HepG2 (cell line): ENCODE measurements at regions not wholly inside any gene's neighbourhood (a gene's known extent, or its start where the extent isn't known, plus 50 kb on each side); places are given as distances from the start of the nearest gene placed in this dataset.

Source experiments
- ATAC-seq: fragments of 200-7000 bp; cut with Tn5 transposase; 3 replicates; pipeline ENCODE4 v1.9.1; 2020; ENCODE audit warnings: mild to moderate bottlenecking, moderate library complexity
- BruUV-seq: library from RNA; stranded (reverse); fragments of 400-500 nt; replicated peaks from 2 replicates; lab custom pipeline; 2021; lab: Mats Ljungman, UMichigan
- CTCF ChIA-PET: fragments of 300-600 bp; formaldehyde crosslinking; extraction: SDS; loops from one replicate; lab custom pipeline; 2021; ENCODE audit warnings: low total read pairs, inconsistent platforms, low intra/inter-chr PET ratio; lab: Yijun Ruan, JAX
- POLR2A ChIA-PET: fragments of 350-600 bp; sonication (Branson Sonifier 250); formaldehyde crosslinking; loops from one replicate; lab custom pipeline; 2020; ENCODE audit warnings: antibody characterized with exemption, inconsistent platforms; lab: Yijun Ruan, JAX
- DNase-seq: peaks from one replicate; pipeline ENCODE4 v3.0.0-alpha.2; 2015; ENCODE audit warnings: low spot score
- FAIRE-seq: peaks from 3 replicates; lab custom pipeline; 2011; peaks lifted over from hg19 to GRCh38; lab: Jason Lieb, UNC
- H2AFZ ChIP-seq: one replicate; pipeline ENCODE4 v1.6.1; 2011; ENCODE audit warnings: low read length, inconsistent platforms
- H3K27ac ChIP-seq: fragments of 300-600 bp; 3 replicates; pipeline ENCODE4 v1.8.0; 2011; ENCODE audit warnings: mixed run types, mild to moderate bottlenecking, mixed read lengths, low read length, inconsistent platforms; ENCODE audit not compliant: insufficient read depth; ENCODE audit errors: extremely low read length
- H3K27me3 ChIP-seq, 2 experiments: fragments of 200-600 bp in 1 of 2; 2 replicates in 1 of 2; 3 replicates in 1 of 2; pipeline versions ENCODE4 v1.6.0 to v1.8.0; 2011; ENCODE audit warnings: low read length in 2 of 2, mild to moderate bottlenecking in 2 of 2, moderate library complexity in 2 of 2, inconsistent platforms in 1 of 2; ENCODE audit not compliant: insufficient read depth in 2 of 2, control insufficient read depth in 1 of 2
- H3K36me3 ChIP-seq, 2 experiments: fragments of 200-600 bp in 1 of 2; replicated peaks in 1 of 2; 2 replicates in 1 of 2; 3 replicates in 1 of 2; pipeline versions ENCODE4 v1.5.1 to v1.8.0; 2011; ENCODE audit warnings: low read length in 2 of 2, inconsistent platforms in 1 of 2; ENCODE audit not compliant: insufficient read depth in 2 of 2, control insufficient read depth in 1 of 2
- H3K4me1 ChIP-seq: 2 replicates; pipeline ENCODE4 v1.5.1; 2012; ENCODE audit warnings: low read length, inconsistent platforms; ENCODE audit not compliant: insufficient read depth
- H3K4me2 ChIP-seq: 2 replicates; pipeline ENCODE4 v1.6.0; 2011; ENCODE audit warnings: low read depth, low read length, inconsistent platforms
- H3K4me3 ChIP-seq, 3 experiments: fragments of 200-600 bp in 1 of 3; sonication (generic), shearing (Covaris generic) in 1 of 3; replicated peaks in 1 of 3; 2 replicates each; pipeline ENCODE4 v1.5.1; 2011 to 2016; ENCODE audit warnings: low read length in 3 of 3, inconsistent platforms in 2 of 3, low read depth in 2 of 3, mild to moderate bottlenecking in 2 of 3, control low read depth in 1 of 3, mixed read lengths in 1 of 3; ENCODE audit not compliant: insufficient read depth in 1 of 3
- H3K79me2 ChIP-seq: one replicate; pipeline ENCODE4 v1.6.1; 2011; ENCODE audit warnings: low read length, inconsistent platforms; ENCODE audit not compliant: insufficient read depth
- H3K9ac ChIP-seq: 2 replicates; pipeline ENCODE4 v1.6.0; 2011; ENCODE audit warnings: mild to moderate bottlenecking, low read depth, low read length, inconsistent platforms; ENCODE audit not compliant: insufficient read depth
- H3K9me3 ChIP-seq: 2 replicates; pipeline ENCODE4 v1.5.1; 2012; ENCODE audit warnings: mild to moderate bottlenecking, low read length
- H4K20me1 ChIP-seq: 2 replicates; pipeline ENCODE4 v1.6.0; 2011; ENCODE audit warnings: inconsistent platforms, mild to moderate bottlenecking, low read length, moderate library complexity; ENCODE audit not compliant: insufficient read depth
- HNRNPL ChIP-seq: fragments of 200-400 bp; formaldehyde crosslinking; IDR thresholded peaks from 2 replicates; pipeline ENCODE4 v1.6.1; 2017; ENCODE audit warnings: mild to moderate bottlenecking, low read depth, low read length
- POLR2AphosphoS2 ChIP-seq: IDR thresholded peaks from 2 replicates; pipeline ENCODE4 v1.6.1; 2011; ENCODE audit warnings: low read depth, low read length, improper control_type of control experiment
- POLR2G ChIP-seq: fragments of 200-400 bp; formaldehyde crosslinking; IDR thresholded peaks from 2 replicates; pipeline ENCODE4 v1.6.1; 2018; ENCODE audit warnings: mild to moderate bottlenecking, low read depth, low read length, moderate library complexity
- ZEB1 ChIP-seq: IDR thresholded peaks from 2 replicates; pipeline ENCODE4 v1.6.1; 2012; ENCODE audit warnings: mild to moderate bottlenecking, low read depth, inconsistent platforms; ENCODE audit not compliant: insufficient replicate concordance
- ZNF34 ChIP-seq: sonication (generic); formaldehyde crosslinking; IDR thresholded peaks from 2 replicates; pipeline ENCODE4 v1.4.0; 2020; ENCODE audit warnings: mild to moderate bottlenecking, missing genetic modification reagents, borderline replicate concordance
- ZNF782 ChIP-seq: sonication (generic); formaldehyde crosslinking; IDR thresholded peaks from 2 replicates; pipeline ENCODE4 v1.4.0; 2020; ENCODE audit warnings: missing genetic modification reagents, mild to moderate bottlenecking, borderline replicate concordance
- WGBS: methylation state at CpG from one replicate; pipeline ENCODE4 v1.1.6; 2017; ENCODE audit warnings: low lambda C conversion rate; 5-methylcytosine and 5-hydroxymethylcytosine counted together
- in situ Hi-C: cut with HindIII; loops from 2 replicates; pipeline ENCODE4 v1.10.0; 2017; ENCODE audit warnings: low pct_unique_long_range_greater_than_20kb; ENCODE audit not compliant: extremely low pct_ligation_motif_present
- intact Hi-C: fragments of 100-400 bp; cut with micrococcal nuclease; formaldehyde crosslinking; loops from one replicate; pipeline ENCODE4 v1.10.0; 2022; ENCODE audit not compliant: unreplicated experiment
- TF ChIP-seq, protein P1 (sequence below): sonication (generic); formaldehyde crosslinking; IDR thresholded peaks from 2 replicates; pipeline ENCODE4 v1.8.1; 2023; ENCODE audit warnings: mild to moderate bottlenecking, moderate library complexity, missing genetic modification reagents
- TF ChIP-seq, protein P2 (sequence below): sonication (generic); formaldehyde crosslinking; conservative IDR thresholded peaks from 2 replicates; pipeline ENCODE4 v1.4.0; 2020; ENCODE audit warnings: missing genetic modification reagents
- TF ChIP-seq, protein P3 (sequence below), 2 experiments: fragments of 450-650 bp in 1 of 2; sonication (generic) in 1 of 2; formaldehyde crosslinking in 1 of 2; IDR thresholded peaks; 2 replicates each; pipeline versions ENCODE4 v1.6.1 to v1.8.0; 2016 to 2022; ENCODE audit warnings: antibody characterized with exemption in 1 of 2, mild to moderate bottlenecking in 1 of 2, missing genetic modification reagents in 1 of 2

DNA sequence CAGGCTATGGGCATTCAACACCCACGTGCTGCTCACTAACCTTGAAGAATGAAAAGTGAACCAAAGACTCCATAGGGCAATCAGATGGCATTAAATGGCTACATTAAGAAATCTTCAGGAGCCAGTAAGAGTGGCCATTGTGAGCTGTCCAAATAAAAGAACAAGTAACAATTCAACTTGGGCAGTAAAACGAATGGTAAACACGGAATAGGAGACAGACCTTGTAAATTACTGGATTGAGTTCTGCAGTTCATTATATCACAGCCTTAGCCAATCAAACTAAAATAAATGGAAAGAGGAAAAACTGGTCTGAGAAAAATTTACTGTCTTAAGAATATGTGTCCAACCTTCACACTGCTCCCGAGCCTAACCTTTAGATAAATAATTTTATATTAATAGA is 306.5 kb upstream of the ZNF521 start:
- 26% methylated on average over 4 of the region's 4 CpGs for WGBS
- Histone ChIP-seq H3K4me2 (no peak overlapping the region), H3K4me3 (no peak overlapping the region), H3K9me3 (no peaks in the 10 kb centered on the region)
- no peak for ATAC-seq
- no peak for TF ChIP-seq ZEB1
- TF ChIP-seq, protein P1, sequence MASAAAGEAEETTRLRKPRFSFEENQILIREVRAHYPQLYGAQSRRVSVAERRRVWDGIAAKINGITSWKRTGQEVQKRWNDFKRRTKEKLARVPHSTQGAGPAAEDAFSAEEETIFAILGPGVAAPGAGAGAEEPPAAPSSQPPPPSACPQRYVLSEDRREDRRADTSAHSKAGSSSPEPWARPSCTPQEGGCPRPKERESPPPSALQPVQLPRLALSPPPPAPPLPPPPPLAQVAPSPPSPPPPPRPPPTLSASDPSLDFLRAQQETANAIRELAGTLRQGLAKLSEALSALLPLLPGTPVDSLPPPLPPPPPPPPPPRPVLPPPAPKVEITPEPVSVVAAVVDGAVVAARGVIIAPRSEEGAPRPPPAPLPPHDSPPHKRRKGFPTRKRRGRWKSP (CRISPR knock-in tag), result no peak
- no peak for TF ChIP-seq HNRNPL
- no peak for TF ChIP-seq ZNF782 (CRISPR knock-in tag)
- TF ChIP-seq, protein P2, sequence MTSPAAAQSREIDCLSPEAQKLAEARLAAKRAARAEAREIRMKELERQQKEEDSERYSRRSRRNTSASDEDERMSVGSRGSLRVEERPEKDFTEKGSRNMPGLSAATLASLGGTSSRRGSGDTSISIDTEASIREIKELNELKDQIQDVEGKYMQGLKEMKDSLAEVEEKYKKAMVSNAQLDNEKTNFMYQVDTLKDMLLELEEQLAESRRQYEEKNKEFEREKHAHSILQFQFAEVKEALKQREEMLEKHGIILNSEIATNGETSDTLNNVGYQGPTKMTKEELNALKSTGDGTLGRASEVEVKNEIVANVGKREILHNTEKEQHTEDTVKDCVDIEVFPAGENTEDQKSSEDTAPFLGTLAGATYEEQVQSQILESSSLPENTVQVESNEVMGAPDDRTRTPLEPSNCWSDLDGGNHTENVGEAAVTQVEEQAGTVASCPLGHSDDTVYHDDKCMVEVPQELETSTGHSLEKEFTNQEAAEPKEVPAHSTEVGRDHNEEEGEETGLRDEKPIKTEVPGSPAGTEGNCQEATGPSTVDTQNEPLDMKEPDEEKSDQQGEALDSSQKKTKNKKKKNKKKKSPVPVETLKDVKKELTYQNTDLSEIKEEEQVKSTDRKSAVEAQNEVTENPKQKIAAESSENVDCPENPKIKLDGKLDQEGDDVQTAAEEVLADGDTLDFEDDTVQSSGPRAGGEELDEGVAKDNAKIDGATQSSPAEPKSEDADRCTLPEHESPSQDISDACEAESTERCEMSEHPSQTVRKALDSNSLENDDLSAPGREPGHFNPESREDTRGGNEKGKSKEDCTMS (CRISPR knock-in tag), result no peak
- TF ChIP-seq, protein P3, sequence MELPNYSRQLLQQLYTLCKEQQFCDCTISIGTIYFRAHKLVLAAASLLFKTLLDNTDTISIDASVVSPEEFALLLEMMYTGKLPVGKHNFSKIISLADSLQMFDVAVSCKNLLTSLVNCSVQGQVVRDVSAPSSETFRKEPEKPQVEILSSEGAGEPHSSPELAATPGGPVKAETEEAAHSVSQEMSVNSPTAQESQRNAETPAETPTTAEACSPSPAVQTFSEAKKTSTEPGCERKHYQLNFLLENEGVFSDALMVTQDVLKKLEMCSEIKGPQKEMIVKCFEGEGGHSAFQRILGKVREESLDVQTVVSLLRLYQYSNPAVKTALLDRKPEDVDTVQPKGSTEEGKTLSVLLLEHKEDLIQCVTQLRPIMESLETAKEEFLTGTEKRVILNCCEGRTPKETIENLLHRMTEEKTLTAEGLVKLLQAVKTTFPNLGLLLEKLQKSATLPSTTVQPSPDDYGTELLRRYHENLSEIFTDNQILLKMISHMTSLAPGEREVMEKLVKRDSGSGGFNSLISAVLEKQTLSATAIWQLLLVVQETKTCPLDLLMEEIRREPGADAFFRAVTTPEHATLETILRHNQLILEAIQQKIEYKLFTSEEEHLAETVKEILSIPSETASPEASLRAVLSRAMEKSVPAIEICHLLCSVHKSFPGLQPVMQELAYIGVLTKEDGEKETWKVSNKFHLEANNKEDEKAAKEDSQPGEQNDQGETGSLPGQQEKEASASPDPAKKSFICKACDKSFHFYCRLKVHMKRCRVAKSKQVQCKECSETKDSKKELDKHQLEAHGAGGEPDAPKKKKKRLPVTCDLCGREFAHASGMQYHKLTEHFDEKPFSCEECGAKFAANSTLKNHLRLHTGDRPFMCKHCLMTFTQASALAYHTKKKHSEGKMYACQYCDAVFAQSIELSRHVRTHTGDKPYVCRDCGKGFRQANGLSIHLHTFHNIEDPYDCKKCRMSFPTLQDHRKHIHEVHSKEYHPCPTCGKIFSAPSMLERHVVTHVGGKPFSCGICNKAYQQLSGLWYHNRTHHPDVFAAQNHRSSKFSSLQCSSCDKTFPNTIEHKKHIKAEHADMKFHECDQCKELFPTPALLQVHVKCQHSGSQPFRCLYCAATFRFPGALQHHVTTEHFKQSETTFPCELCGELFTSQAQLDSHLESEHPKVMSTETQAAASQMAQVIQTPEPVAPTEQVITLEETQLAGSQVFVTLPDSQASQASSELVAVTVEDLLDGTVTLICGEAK (IDR thresholded peaks at IDR 0.05), result no peak
- TF ChIP-seq, protein P3 (CRISPR knock-in tag; IDR thresholded peaks at IDR 0.05), result no peak
- TF ChIP-seq POLR2AphosphoS2, result no peak
- TF ChIP-seq POLR2G, result no peak
- TF ChIP-seq ZNF34 (CRISPR knock-in tag), result no peak
- TF ChIP-seq, all 625 proteins: peak for 0
- in situ Hi-C loops (no loop called here), intact Hi-C loops (no loop called here)
- ChIA-PET POLR2A (no interaction called here), CTCF (no interaction called here)
- FAIRE-seq, result no peak
- Histone ChIP-seq H3K4me1 (no peaks in the 10 kb centered on the region), H3K9ac (no peak overlapping the region), H4K20me1 (no peaks in the 10 kb centered on the region), H3K27me3 (no peaks in the 10 kb centered on the region), H3K27ac (no peak overlapping the region), H3K79me2 (no peaks in the 10 kb centered on the region), H3K36me3 (no peaks in the 10 kb centered on the region), H2AFZ (no peak overlapping the region)
- BruUV-seq, result no TSS peak
- no peak for DNase-seq
